RWPE1 (cell line): ENCODE measurements at regions not wholly inside any gene's neighbourhood (a gene's known extent, or its start where the extent isn't known, plus 50 kb on each side); places are given as distances from the start of the nearest gene placed in this dataset.
A peak's percentile ranks its signal among the peaks of the same experiment; 100 is the strongest.

Source experiments
- CTCF ChIA-PET: fragments of 350-600 bp; sonication (Branson Sonifier 250); formaldehyde crosslinking; extraction: SDS; loops from one replicate; lab custom pipeline; 2021; lab: Yijun Ruan, JAX
- POLR2A ChIA-PET: fragments of 400-600 bp; formaldehyde crosslinking; extraction: SDS; loops from one replicate; lab custom pipeline; 2020; ENCODE audit warnings: antibody characterized with exemption; ENCODE audit not compliant: low non-redundant PET; lab: Yijun Ruan, JAX
- DNase-seq: peaks from one replicate; pipeline ENCODE4 v3.0.0; 2012; ENCODE audit warnings: low spot score
- H3K27ac ChIP-seq: fragments of 450-650 bp; 2 replicates; pipeline ENCODE4 v1.5.1; 2017
- CTCF ChIP-seq: fragments of 450-650 bp; conservative IDR thresholded peaks from 2 replicates; pipeline ENCODE4 v1.5.1; 2017; ENCODE audit warnings: low read depth, mild to moderate bottlenecking

DNA sequence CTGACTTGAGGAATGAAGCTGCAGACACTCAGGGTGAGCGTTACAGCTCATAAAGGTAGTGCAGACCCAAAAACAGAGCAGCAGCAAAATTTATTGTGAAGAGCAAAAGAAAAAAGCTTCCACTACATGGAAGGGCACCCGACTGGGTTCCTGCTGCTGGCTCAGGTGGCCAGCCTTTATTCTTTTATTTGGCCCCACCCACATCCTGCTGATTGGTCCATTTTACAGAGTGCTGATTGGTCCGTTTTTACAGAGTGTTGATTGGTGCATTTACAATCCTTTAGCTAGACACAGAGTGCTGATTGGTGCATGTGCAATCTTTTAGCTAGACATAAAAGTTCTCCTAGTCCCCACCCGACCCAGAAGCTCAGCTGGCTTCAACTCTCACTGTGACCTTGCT is 95.3 kb upstream of the STMND1 start:
- no peak overlapping the region for H3K27ac ChIP-seq
- no peak for DNase-seq
- POLR2A ChIA-PET: no interaction called here
- TF ChIP-seq CTCF: no peak
- CTCF ChIA-PET: interaction anchor here (1.0 kb wide), 1 partner anchor 80 kb away, joined by 5 read pairs; no protein-coding TSS in a partner anchor

DNA sequence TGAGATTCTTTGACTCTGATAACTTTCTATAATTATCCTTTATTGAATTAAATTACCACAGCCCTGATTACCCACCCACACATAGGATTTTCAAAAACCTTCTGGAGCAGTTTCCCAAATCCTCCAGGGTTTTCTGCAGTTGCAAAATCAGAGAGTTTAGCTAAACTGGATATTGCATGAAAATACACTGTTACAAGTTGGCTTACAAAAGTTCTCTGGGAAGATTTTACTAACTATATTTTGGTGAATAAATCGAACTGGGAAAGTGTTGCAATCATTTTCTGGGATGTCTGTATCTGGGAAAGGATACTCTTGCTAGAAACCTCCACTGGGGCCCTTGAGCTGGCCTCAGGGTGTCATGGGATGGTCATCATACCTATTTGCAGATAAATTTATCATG is 97.6 kb upstream of the STMND1 start:
- ChIA-PET CTCF (interaction anchor here (0.7 kb wide), 1 partner anchor 414 kb away, joined by 3 read pairs; no protein-coding TSS in a partner anchor), POLR2A (no interaction called here)
- no peak for TF ChIP-seq CTCF
- H3K27ac ChIP-seq: no peak overlapping the region
- no peak for DNase-seq

DNA sequence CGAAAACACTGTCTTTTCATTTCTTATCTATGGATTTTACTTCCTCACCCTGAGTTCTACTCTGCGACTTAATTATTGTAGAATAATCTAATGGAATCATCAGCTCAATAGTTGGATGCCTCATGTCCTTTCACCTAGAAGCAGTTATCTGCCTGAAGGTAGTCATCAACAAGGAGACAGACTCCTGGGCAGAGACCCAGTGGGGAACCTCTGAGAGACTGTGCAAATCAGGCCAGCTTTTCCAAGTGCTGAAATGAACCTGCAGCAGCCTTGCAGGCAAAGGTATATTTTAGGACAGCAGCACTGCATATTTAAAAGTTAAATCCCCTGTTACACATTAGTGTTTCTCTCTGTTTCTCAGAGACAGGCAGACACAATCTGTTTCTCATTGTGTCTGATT is 99.7 kb upstream of the STMND1 start:
- POLR2A ChIA-PET: no interaction called here
- no peak for DNase-seq
- no peak for TF ChIP-seq CTCF
- CTCF ChIA-PET: no interaction called here
- no peak overlapping the region for H3K27ac ChIP-seq

DNA sequence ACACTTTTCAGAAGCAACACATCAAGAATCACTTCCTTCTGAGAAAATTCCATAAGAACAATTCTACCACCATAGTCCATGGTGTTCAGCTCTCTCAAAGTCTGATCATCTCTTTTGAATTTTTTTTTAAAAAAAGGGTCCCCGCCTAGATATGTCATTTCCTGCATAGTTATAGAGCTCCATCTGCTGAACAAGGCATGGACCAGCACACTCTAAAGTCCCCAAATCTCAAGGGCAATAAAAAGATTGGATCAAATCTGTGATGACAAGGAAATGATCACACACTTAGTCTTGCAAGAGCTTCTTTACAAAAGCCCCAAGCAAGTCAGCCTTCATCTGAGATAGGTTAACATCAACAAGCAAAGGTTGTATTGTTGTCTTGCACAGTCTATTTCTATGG is 100.7 kb upstream of the STMND1 start:
- ChIA-PET POLR2A (no interaction called here), CTCF (interaction anchor here (0.6 kb wide), 1 partner anchor 178 kb away, joined by 4 read pairs; no protein-coding TSS in a partner anchor)
- no peak overlapping the region for H3K27ac ChIP-seq
- DNase-seq: no peak
- no peak; the same call in 1 of the 2 replicates for TF ChIP-seq CTCF

DNA sequence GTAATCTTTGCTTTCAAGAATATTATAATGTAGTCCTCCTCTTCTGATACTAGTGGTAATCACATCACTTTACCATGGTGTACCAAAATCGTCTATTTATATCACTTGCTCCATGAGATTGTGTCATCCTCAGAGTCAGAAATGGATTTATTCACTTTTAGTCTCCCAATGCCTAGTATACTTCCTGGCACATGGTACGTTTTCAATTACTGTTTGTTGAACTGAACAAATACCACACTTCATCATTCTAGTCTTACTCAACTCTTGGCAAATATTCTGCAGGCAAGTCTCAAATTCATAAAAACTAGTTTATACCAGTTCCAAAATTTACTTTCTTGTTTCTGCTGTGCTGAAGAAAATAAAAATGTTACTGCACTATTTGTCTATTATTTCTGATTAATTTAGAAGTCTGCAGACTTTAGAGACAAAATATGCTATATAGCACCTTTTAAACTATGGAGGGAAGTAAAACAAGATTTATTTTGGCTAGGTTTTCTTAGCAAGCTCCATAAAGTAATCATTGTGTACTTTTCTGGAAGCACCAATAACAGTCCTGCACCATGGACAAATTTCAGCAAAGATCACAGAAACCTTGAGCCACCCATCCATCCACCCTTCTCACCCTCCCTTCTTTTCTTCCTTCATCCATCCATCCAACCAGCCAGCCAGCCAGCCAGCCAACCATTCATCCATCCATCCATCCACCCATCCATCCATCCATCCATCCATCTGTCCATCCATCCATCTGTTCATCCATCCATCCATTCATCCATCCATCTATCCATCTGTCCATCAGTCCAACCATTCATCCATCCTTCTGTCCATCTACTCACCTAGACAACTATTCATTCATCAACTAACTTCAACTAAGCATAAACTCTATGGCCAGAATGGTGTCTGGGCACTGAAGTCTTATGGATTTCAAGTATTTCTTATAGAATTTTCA is 102.1 kb upstream of the STMND1 start:
- ChIA-PET CTCF (no interaction called here), POLR2A (no interaction called here)
- TF ChIP-seq CTCF: no peak
- peak; percentile 30 for DNase-seq
- no peak overlapping the region for H3K27ac ChIP-seq

GRCh38 chr6:16998461-16998860 is 103.4 kb upstream of the STMND1 start:
- TF ChIP-seq CTCF: no peak
- no peak for DNase-seq
- H3K27ac ChIP-seq: no peak overlapping the region
- ChIA-PET POLR2A (no interaction called here), CTCF (no interaction called here)
